GM12875 (cell line): ENCODE measurements at regions not wholly inside any gene's neighbourhood (a gene's known extent, or its start where the extent isn't known, plus 50 kb on each side); places are given as distances from the start of the nearest gene placed in this dataset.
"Not testable (repeated sequence)": the region's sequence is repeated elsewhere in the genome, so short reads cannot be mapped to it uniquely, and the experiment has no call there.

ENCODE experiments used
- H3K4me3 ChIP-seq: one replicate; pipeline ENCODE4 v1.5.1; 2011; ENCODE audit warnings: low read depth, low read length, control low read depth
- CTCF ChIP-seq: IDR thresholded peaks from 2 replicates; pipeline ENCODE4 v1.5.1; 2011; ENCODE audit warnings: low read depth, mild to moderate bottlenecking, control low read depth, inconsistent platforms, low read length, moderate library complexity, borderline replicate concordance; ENCODE audit not compliant: insufficient read depth

GRCh38 chr9:113677057-113677456, 199.1 kb upstream of the ZNF618 start:
- no peak for TF ChIP-seq CTCF
- H3K4me3 ChIP-seq: no peak overlapping the region

- H3K4me3 ChIP-seq: no peak overlapping the region
- no peak for TF ChIP-seq CTCF
Observed at GRCh38 chr9:113677569-113677968, 198.5 kb upstream of the ZNF618 start.

GRCh38 chr9:113678119-113678858, 197.8 kb upstream of the ZNF618 start:
- no peak overlapping the region for H3K4me3 ChIP-seq
- TF ChIP-seq CTCF: no peak

- TF ChIP-seq CTCF: no peak
- H3K4me3 ChIP-seq: no peak overlapping the region
Observed at GRCh38 chr9:113678859-113679256, 197.3 kb upstream of the ZNF618 start.

GRCh38 chr9:113682297-113682771, 193.8 kb upstream of the ZNF618 start:
- TF ChIP-seq CTCF: peak; percentile 91
- H3K4me3 ChIP-seq: no peak overlapping the region

- H3K4me3 ChIP-seq: not testable (repeated sequence)
Observed at GRCh38 chr9:113685636-113686035, 190.5 kb upstream of the ZNF618 start.

GRCh38 chr9:113687107-113687679, 188.9 kb upstream of the ZNF618 start:
- no peak for TF ChIP-seq CTCF
- no peak overlapping the region for H3K4me3 ChIP-seq
